HG02981 (cell line): ENCODE measurements at regions not wholly inside any gene's neighbourhood (a gene's known extent, or its start where the extent isn't known, plus 50 kb on each side); places are given as distances from the start of the nearest gene placed in this dataset.

ENCODE experiments used
- ATAC-seq: cut with Tn5 transposase; IDR thresholded peaks from one replicate; pipeline ENCODE4 v1.9.1; 2021; ENCODE audit warnings: mild to moderate bottlenecking, moderate library complexity; ENCODE audit not compliant: unreplicated experiment

GRCh38 chr10:113967126-113967525 is 76.5 kb upstream of the ADRB1 start:
- ATAC-seq, result no peak

DNA sequence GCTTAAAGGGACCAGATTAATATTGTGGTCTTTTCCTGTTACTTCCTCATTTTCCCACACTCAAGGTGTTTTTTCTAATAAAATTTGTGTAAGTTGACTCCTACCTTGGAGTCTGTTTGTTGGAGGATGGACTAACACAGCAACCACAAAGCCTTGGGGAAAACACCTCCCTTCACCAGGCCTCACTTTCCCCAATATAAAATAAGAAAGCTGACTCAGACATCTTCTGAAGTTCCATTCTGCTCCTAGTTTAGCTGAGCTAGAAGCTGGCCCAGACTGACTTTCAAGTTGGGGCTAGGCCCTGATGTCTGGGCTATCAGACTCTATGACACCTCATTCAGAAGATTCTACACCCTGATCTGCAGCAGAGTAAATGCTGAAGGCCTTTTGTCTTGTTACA is 73.0 kb upstream of the ADRB1 start:
- no peak for ATAC-seq

- ATAC-seq, result no peak
Observed at GRCh38 chr10:113971349-113971973, 72.2 kb upstream of the ADRB1 start.

GRCh38 chr10:113977174-113977573 is 66.5 kb upstream of the ADRB1 start:
- ATAC-seq, result no peak

DNA sequence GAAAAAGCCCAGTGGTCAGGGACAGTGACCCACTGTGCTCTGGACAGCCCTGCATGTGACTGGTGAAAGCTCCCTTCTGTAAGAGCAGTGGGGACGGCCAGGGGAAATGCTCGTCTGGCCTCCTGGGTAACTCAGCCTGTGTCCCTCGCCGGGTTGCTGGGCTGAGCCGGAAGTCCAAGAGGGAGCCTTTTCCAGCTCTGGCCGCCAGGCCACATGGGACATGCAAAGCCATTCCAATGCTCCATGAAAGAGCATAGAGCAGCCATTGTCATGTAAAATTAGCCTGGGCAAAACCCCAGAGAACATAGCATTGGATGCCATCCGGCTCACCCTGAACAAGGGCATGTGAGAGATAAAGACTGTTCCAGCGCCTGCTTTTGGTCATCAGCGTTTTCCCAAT is 64.9 kb upstream of the ADRB1 start:
- no peak for ATAC-seq

- no peak for ATAC-seq
Observed at GRCh38 chr10:113979409-113979808, 64.3 kb upstream of the ADRB1 start.

GRCh38 chr10:113980408-113981087 is 63.1 kb upstream of the ADRB1 start:
- ATAC-seq, result no peak

DNA sequence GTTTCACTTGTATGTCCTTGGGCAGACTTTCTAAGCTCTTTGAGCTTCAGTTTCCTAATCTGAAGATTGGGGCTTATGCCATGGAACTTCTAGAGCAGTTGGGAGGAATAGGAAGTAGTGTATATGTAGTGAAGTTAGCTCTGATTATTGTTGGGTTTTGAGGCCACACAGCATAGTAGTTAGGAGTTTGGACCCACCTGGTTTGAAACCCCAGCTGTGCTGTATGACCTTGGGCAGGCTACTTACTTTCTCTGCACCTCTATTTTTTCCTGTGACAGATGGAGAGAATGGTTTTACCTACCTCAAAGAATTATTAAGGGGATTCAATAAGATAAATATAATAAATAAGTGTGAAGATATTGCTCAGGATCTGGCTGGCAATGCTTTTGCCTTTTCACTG is 61.4 kb upstream of the ADRB1 start:
- peak; percentile 21 for ATAC-seq

- peak; percentile 88 for ATAC-seq
Observed at GRCh38 chr10:113982769-113983168, 60.9 kb upstream of the ADRB1 start.

DNA sequence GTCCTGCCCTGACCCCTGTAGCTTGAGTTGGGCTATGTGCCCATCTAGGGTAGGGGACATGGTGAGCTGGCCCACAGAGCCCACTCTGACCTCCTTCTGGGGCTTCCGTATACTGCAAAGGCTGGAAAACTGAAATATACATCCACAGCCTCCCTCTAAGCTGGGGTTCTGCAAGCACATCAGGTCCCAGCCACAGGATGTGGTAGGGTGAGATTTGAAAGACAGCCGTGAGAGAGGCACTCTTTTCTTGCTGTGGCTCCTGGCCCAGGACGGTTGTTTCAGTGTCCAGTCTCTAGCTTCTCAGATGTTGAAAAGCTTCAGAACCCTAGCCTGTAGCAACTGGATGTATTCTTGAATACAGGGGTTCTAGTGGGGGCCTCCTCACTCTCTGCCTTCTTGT is 60.1 kb upstream of the ADRB1 start:
- no peak for ATAC-seq

DNA sequence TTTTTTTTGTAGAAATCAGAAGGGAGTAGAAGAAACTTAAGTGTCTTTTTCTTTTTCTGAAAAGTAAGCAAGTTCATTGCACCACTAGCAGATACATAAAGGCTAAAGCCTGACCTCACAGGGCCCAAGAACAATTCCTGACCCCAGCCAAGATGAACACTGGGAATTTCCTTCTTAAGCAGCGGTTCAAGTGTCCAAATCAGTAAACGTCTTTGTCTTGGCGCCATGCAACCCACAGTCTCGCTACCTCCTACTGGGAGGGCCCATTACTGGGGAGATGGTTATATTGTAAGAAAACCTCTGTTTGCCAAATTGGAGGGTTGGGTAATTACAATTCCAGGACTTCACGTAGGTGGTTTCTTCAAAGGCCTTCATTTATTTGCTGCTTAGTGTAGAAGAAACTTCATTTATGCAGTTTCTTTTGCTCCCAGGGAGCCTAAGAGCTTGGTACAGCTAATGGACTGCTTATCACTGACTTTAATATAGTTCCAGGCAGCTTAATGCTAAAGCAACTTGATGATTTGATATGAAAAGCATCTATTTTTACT is 58.3 kb upstream of the ADRB1 start:
- no peak for ATAC-seq

DNA sequence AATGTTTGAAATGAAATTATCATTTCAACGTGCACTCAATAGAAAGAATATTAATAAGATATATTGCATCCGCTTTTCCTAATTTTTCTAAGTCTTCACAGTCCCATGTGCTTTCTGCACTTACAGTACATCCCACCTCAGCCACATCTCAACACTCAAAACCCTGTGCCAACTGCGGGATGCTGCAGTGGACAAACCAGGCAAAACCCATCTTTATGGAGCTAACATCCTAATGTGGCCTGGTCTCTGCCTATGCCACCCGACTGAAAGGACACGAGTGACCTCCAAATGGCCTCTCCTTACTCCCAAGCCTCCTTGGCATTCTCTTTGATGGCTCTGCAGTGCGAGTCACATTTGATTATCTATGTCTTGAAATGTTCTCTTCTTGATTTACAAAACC is 57.4 kb upstream of the ADRB1 start:
- no peak for ATAC-seq

GRCh38 chr10:113987156-113987555 is 56.5 kb upstream of the ADRB1 start:
- ATAC-seq, result no peak

GRCh38 chr10:113987805-113988204 is 55.9 kb upstream of the ADRB1 start:
- no peak for ATAC-seq

DNA sequence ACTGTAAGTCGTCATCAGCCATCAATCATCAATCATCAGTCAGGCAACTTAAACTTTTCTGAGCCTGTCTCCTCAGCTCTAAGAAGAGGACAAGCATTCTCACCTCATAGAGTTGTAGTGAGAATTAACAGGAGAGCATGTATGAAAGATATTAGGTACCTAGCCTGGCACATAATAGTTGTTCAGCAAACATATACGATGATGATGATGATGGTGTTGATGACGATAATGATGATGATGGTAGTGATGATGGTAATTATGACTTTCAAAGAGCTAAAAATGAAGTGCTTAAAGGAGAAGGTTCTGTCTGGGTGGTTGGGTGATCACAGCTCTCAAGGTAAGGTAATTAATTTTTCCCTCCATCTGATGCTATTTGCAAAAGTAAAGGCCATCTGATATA is 55.1 kb upstream of the ADRB1 start:
- no peak for ATAC-seq

DNA sequence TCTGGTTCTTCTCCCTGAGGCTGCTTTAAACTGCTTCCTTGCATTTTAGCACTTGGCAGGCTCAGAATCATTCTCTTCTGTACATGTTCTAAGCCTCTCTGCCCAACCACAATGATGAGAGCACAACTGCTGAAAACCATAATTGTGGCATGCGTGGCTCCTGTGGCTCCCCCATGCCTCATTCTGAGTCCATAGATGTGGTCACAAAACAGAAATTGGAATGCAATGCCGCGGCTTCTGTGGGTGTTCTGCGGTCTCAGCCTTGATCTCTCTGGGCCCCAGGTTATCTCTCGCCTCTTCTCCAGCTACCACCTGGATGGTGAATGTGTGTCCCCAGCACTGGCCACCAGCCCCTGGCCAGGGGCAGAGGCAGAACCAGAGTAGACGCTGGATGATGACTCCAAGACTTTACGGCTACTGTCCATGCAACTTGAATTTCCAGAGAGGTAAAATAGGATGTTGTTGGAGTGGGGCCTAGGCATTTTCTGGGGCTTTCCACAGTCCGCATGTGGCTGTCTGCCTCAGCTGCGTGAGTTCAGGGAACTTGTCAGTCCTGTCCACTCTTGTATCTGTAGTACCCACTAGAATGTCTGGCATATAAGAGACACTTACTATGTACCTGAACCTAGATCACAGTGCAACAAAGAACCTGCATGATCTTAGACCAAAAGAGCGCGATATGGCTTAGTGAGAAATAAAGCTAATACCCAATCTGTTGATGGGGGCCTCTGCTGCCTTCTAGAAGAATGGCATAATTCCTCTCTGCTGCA is 52.4 kb upstream of the ADRB1 start:
- no peak for ATAC-seq

GRCh38 chr10:113992471-113993011 is 51.1 kb upstream of the ADRB1 start:
- no peak for ATAC-seq

DNA sequence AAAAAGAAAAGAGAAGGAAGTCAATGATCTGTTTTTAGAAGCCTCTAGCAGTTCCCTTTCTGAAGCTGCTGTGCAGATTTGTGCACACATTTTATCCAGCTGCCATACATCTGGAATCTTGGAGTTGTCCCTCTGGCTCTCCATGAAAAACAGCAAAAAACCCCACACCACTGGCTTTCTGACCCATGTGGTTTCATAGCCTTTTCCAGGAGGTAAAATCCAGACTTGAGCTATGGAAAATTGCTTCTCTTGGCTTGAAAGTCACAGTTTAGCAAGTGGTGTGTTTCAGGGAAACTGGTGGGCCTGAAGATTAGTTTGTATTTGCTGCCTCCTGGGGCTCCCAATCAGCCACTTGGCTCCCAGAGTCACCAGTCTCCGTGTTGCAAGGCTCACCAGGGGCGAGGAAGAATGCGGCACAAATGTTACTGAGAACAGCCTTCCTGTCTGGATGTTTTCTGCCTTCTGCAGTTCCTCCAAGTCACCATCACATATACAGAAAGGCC is 50.1 kb upstream of the ADRB1 start:
- ATAC-seq, result no peak
